ENCODE measurements at regions not wholly inside any gene's neighbourhood (a gene's known extent, or its start where the extent isn't known, plus 50 kb on each side); places are given as distances from the start of the nearest gene placed in this dataset.

DNA sequence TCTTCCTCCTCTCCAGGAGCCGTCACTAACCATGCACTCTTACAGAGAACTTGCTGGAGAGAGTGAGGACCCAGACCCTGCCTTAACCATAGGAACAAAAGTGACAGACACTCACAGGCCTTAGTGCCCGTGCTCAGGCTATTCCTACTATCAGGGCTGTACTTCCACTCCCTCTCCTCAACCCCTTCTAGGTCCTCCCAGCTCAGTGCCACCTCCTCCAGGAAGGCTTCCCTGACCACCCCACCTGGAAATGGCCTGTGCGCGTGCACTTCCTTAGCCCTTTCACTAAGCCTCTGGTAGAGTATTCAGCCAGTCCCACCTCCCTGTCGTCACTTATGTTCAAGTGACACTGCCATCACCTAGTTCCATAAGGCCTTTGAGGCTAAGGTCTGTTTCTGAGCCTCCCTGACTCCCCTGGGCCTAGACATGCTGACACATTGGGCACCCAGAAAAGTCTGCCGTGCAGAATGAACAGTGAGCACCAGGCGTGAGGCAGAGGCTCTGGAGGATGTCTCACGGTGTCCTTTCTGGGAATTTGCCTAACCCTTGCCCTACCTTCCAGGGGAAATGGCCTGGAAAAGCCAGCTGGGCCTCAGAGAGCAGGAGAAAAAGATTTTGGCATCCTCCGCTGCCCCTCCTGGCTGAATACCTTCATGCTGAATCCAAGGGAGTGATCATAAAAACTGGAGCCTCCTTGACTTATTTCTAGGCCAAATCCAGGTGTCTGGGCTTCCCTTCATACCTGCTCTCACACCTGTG, 108.6 kb upstream of the SMAD3 start:
- TF ChIP-seq ZBTB7A (IDR thresholded peaks at IDR 0.05; ENCODE audit: low read depth), result no peak
- TF ChIP-seq TAF1 (IDR thresholded peaks at IDR 0.05; ENCODE audit: low read depth), result no peak
- TF ChIP-seq CEBPB (IDR thresholded peaks at IDR 0.05), result no peak
- TF ChIP-seq TEAD4 (IDR thresholded peaks at IDR 0.05), result no peak
- no peak for TF ChIP-seq CREB1 (IDR thresholded peaks at IDR 0.05; ENCODE audit: low read depth)
- TF ChIP-seq, protein P1, sequence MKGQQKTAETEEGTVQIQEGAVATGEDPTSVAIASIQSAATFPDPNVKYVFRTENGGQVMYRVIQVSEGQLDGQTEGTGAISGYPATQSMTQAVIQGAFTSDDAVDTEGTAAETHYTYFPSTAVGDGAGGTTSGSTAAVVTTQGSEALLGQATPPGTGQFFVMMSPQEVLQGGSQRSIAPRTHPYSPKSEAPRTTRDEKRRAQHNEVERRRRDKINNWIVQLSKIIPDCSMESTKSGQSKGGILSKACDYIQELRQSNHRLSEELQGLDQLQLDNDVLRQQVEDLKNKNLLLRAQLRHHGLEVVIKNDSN (IDR thresholded peaks at IDR 0.05), result no peak
- no peak for TF ChIP-seq EGR1 (IDR thresholded peaks at IDR 0.05)
- no peak for TF ChIP-seq EP300 (IDR thresholded peaks at IDR 0.05; ENCODE audit: borderline replicate concordance)
- TF ChIP-seq YY1 (IDR thresholded peaks at IDR 0.05; ENCODE audit: low read depth), result no peak
- TF ChIP-seq, protein P2, sequence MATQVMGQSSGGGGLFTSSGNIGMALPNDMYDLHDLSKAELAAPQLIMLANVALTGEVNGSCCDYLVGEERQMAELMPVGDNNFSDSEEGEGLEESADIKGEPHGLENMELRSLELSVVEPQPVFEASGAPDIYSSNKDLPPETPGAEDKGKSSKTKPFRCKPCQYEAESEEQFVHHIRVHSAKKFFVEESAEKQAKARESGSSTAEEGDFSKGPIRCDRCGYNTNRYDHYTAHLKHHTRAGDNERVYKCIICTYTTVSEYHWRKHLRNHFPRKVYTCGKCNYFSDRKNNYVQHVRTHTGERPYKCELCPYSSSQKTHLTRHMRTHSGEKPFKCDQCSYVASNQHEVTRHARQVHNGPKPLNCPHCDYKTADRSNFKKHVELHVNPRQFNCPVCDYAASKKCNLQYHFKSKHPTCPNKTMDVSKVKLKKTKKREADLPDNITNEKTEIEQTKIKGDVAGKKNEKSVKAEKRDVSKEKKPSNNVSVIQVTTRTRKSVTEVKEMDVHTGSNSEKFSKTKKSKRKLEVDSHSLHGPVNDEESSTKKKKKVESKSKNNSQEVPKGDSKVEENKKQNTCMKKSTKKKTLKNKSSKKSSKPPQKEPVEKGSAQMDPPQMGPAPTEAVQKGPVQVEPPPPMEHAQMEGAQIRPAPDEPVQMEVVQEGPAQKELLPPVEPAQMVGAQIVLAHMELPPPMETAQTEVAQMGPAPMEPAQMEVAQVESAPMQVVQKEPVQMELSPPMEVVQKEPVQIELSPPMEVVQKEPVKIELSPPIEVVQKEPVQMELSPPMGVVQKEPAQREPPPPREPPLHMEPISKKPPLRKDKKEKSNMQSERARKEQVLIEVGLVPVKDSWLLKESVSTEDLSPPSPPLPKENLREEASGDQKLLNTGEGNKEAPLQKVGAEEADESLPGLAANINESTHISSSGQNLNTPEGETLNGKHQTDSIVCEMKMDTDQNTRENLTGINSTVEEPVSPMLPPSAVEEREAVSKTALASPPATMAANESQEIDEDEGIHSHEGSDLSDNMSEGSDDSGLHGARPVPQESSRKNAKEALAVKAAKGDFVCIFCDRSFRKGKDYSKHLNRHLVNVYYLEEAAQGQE (IDR thresholded peaks at IDR 0.05; ENCODE audit: low read depth), result no peak
- TF ChIP-seq NFIC (IDR thresholded peaks at IDR 0.05), result no peak
- no peak for TF ChIP-seq TCF12 (IDR thresholded peaks at IDR 0.05; ENCODE audit: low read depth)
- no peak for TF ChIP-seq FOXM1 (IDR thresholded peaks at IDR 0.05; ENCODE audit: borderline replicate concordance, low read depth)
- TF ChIP-seq RAD21 (IDR thresholded peaks at IDR 0.05; ENCODE audit: low read depth), result no peak
- TF ChIP-seq, protein P3, sequence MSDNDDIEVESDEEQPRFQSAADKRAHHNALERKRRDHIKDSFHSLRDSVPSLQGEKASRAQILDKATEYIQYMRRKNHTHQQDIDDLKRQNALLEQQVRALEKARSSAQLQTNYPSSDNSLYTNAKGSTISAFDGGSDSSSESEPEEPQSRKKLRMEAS (IDR thresholded peaks at IDR 0.05), result no peak

DNA sequence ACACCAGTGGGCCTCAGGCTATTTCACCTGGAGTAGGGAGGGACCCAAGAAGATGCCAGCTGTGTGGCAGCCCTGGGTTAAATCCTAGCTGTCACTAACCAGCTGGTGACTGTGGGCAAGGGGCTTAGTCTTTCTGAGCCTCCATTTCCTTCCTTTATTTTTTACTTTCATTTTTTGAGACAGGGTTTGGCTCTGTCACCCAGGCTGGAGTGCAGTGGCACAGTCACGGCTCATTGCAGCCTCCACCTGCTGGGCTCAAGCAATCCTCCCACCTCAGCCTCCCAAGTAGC, 108.0 kb upstream of the SMAD3 start:
- TF ChIP-seq YY1 (IDR thresholded peaks at IDR 0.05; ENCODE audit: low read depth) (no peak), TAF1 (IDR thresholded peaks at IDR 0.05; ENCODE audit: low read depth) (no peak), EP300 (IDR thresholded peaks at IDR 0.05; ENCODE audit: borderline replicate concordance) (no peak), TCF12 (IDR thresholded peaks at IDR 0.05; ENCODE audit: low read depth) (no peak), FOXM1 (IDR thresholded peaks at IDR 0.05; ENCODE audit: borderline replicate concordance, low read depth) (no peak), CREB1 (IDR thresholded peaks at IDR 0.05; ENCODE audit: low read depth) (no peak), TEAD4 (IDR thresholded peaks at IDR 0.05) (no peak), NFIC (IDR thresholded peaks at IDR 0.05) (no peak)
- TF ChIP-seq, protein P2 (IDR thresholded peaks at IDR 0.05; ENCODE audit: low read depth), result no peak
- TF ChIP-seq, protein P1 (IDR thresholded peaks at IDR 0.05), result no peak

DNA sequence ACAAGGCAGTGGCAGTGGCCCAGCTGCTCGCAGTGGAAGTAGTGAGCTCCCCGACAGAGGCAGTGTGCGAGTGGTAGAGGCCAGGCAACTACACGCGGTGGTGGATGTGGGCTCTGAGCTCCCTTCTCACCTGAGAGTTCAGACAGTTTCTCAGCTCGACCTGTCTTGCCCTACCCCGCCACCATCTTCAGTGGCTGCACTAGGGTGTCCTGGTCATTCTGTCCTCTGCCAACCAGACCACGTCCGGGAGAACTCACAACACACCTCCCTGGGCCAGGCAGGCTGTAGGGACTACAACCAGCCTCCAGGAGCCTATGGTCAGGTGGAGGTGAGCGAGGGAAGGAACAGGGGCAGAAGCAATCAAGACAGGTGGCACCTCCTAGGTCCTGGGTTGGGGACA, 106.3 kb upstream of the SMAD3 start:
- TF ChIP-seq FOXM1 (IDR thresholded peaks at IDR 0.05; ENCODE audit: borderline replicate concordance, low read depth) (no peak), TEAD4 (IDR thresholded peaks at IDR 0.05) (no peak), RAD21 (IDR thresholded peaks at IDR 0.05; ENCODE audit: low read depth) (no peak), EGR1 (IDR thresholded peaks at IDR 0.05) (no peak), TAF1 (IDR thresholded peaks at IDR 0.05; ENCODE audit: low read depth) (no peak)
- TF ChIP-seq, protein P3 (IDR thresholded peaks at IDR 0.05), result no peak
- TF ChIP-seq, protein P2 (IDR thresholded peaks at IDR 0.05; ENCODE audit: low read depth), result no peak

DNA sequence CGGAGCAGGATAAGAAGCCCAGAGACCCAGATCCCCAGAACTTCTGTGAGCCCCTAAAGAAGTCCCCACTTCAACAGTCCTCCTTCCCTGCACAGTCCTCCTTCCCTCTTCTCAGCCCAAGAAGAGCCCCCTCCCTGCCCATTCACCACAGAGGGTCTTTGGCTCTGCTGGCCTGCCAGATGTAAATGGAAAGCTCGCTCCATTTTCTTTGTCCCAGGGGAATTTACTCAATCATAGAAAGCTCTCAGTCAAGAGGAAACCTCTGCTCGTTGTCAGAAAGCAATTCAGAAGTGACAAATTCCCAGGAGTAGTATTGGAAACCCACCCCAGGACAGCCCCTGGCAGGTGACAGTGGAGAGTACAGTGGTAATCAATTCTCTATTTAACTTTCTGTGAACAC, 105.5 kb upstream of the SMAD3 start:
- TF ChIP-seq NFIC (IDR thresholded peaks at IDR 0.05) (no peak), EGR1 (IDR thresholded peaks at IDR 0.05) (no peak), TCF12 (IDR thresholded peaks at IDR 0.05; ENCODE audit: low read depth) (no peak), RAD21 (IDR thresholded peaks at IDR 0.05; ENCODE audit: low read depth) (no peak), FOXM1 (IDR thresholded peaks at IDR 0.05; ENCODE audit: borderline replicate concordance, low read depth) (no peak), ZBTB7A (IDR thresholded peaks at IDR 0.05; ENCODE audit: low read depth) (no peak), YY1 (IDR thresholded peaks at IDR 0.05; ENCODE audit: low read depth) (no peak), TAF1 (IDR thresholded peaks at IDR 0.05; ENCODE audit: low read depth) (no peak), TEAD4 (IDR thresholded peaks at IDR 0.05) (no peak), CREB1 (IDR thresholded peaks at IDR 0.05; ENCODE audit: low read depth) (no peak), EP300 (IDR thresholded peaks at IDR 0.05; ENCODE audit: borderline replicate concordance) (no peak)
- TF ChIP-seq, protein P2 (IDR thresholded peaks at IDR 0.05; ENCODE audit: low read depth), result no peak
- TF ChIP-seq, protein P3 (IDR thresholded peaks at IDR 0.05), result no peak
- TF ChIP-seq, protein P1 (IDR thresholded peaks at IDR 0.05), result no peak
